Endothelial cell of umbilical vein (primary cell): ENCODE measurements at regions not wholly inside any gene's neighbourhood (a gene's known extent, or its start where the extent isn't known, plus 50 kb on each side); places are given as distances from the start of the nearest gene placed in this dataset.

Experiments
- EZH2 ChIP-seq: IDR thresholded peaks from 2 replicates; pipeline ENCODE4 v1.6.1; 2012; ENCODE audit warnings: borderline replicate concordance, low read depth, mild to moderate bottlenecking, moderate library complexity, low read length, inconsistent platforms; ENCODE audit not compliant: severe bottlenecking
- MYC ChIP-seq: IDR thresholded peaks from one replicate; pipeline ENCODE4 v1.6.1; 2011; ENCODE audit warnings: mild to moderate bottlenecking, low read depth, low read length
- POLR2A ChIP-seq: IDR thresholded peaks from 2 replicates; pipeline ENCODE4 v1.6.1; 2012; ENCODE audit warnings: low read depth, mild to moderate bottlenecking, control low read depth, low read length
- POLR2AphosphoS5 ChIP-seq: IDR thresholded peaks from 2 replicates; pipeline ENCODE4 v1.6.1; 2012; ENCODE audit warnings: low read depth, mild to moderate bottlenecking, control low read depth, low read length, moderate library complexity; ENCODE audit not compliant: insufficient read depth
- TF ChIP-seq, protein P1 (sequence below), 2 donors: IDR thresholded peaks; 1 replicate in 1 of 2; 2 replicates in 1 of 2; pipeline ENCODE4 v1.5.1; 2011; ENCODE audit warnings: low read length in 2 of 2, mild to moderate bottlenecking in 2 of 2, moderate library complexity in 2 of 2, control low read depth in 1 of 2, inconsistent platforms in 1 of 2, low read depth in 1 of 2; ENCODE audit not compliant: insufficient read depth in 1 of 2; ENCODE audit errors: extremely low read depth in 1 of 2
- TF ChIP-seq, protein P2 (sequence below): IDR thresholded peaks from 2 replicates; pipeline ENCODE4 v1.6.1; 2011; ENCODE audit not compliant: insufficient read depth, insufficient read length

DNA sequence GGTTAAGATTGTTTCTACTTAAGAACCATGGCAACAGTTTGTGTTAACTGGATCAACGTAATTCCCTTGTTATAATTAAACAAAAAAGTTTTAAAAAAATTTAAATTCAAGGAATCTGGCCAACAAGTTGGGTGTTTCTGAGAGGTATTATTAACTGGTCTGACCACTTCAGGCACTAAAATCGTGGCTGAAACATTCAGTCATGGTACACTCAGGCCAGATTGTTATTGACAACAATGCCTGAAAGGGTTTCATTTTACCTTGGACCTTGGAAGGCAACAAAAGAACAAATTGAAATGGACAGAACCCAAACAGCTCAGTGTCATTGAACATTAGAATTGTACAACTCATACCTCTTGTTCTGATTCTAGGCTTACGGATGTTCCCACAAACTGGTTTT, 103.3 kb upstream of the ARMC3 start:
- TF ChIP-seq, protein P1, sequence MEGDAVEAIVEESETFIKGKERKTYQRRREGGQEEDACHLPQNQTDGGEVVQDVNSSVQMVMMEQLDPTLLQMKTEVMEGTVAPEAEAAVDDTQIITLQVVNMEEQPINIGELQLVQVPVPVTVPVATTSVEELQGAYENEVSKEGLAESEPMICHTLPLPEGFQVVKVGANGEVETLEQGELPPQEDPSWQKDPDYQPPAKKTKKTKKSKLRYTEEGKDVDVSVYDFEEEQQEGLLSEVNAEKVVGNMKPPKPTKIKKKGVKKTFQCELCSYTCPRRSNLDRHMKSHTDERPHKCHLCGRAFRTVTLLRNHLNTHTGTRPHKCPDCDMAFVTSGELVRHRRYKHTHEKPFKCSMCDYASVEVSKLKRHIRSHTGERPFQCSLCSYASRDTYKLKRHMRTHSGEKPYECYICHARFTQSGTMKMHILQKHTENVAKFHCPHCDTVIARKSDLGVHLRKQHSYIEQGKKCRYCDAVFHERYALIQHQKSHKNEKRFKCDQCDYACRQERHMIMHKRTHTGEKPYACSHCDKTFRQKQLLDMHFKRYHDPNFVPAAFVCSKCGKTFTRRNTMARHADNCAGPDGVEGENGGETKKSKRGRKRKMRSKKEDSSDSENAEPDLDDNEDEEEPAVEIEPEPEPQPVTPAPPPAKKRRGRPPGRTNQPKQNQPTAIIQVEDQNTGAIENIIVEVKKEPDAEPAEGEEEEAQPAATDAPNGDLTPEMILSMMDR (IDR thresholded peaks at IDR 0.05; ENCODE audit: extremely low read depth in 1 of 2, insufficient read depth in 1 of 2, low read depth in 1 of 2, low read length in 2 of 2): no peak
- TF ChIP-seq POLR2AphosphoS5: no peak
- TF ChIP-seq POLR2A: no peak
- no peak for TF ChIP-seq EZH2
- TF ChIP-seq, protein P2, sequence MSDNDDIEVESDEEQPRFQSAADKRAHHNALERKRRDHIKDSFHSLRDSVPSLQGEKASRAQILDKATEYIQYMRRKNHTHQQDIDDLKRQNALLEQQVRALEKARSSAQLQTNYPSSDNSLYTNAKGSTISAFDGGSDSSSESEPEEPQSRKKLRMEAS: no peak
- TF ChIP-seq MYC: no peak
